Mesendoderm (in vitro differentiated cells): ENCODE measurements at regions not wholly inside any gene's neighbourhood (a gene's known extent, or its start where the extent isn't known, plus 50 kb on each side); places are given as distances from the start of the nearest gene placed in this dataset.

ENCODE experiments used
- DNase-seq: peaks from one replicate; pipeline ENCODE4 v3.0.0; 2013
- H2AK5ac ChIP-seq: 2 replicates; pipeline ENCODE4 v1.6.1; 2013; ENCODE audit warnings: low read length, inconsistent platforms
- H2BK120ac ChIP-seq: 2 replicates; pipeline ENCODE4 v1.6.1; 2013; ENCODE audit warnings: low read depth, mild to moderate bottlenecking, low read length, moderate library complexity, mixed read lengths
- H2BK15ac ChIP-seq: replicated peaks from 2 replicates; pipeline ENCODE4 v1.6.1; 2013; ENCODE audit warnings: low read depth, mild to moderate bottlenecking, moderate library complexity
- H2BK5ac ChIP-seq: 2 replicates; pipeline ENCODE4 v1.6.1; 2013; ENCODE audit warnings: low read length, inconsistent platforms
- H3K18ac ChIP-seq: 2 replicates; pipeline ENCODE4 v1.6.1; 2013; ENCODE audit warnings: mild to moderate bottlenecking, low read length, mixed read lengths
- H3K23ac ChIP-seq: one replicate; pipeline ENCODE4 v1.6.1; 2013; ENCODE audit warnings: low read length
- H3K27ac ChIP-seq: 2 replicates; pipeline ENCODE4 v1.5.1; 2013; ENCODE audit warnings: low read depth, mild to moderate bottlenecking, inconsistent platforms, low read length, moderate library complexity
- H3K27me3 ChIP-seq: 2 replicates; pipeline ENCODE4 v1.6.1; 2013; ENCODE audit warnings: low read length, control low read depth, mild to moderate bottlenecking, inconsistent platforms; ENCODE audit not compliant: insufficient read depth, poor library complexity
- H3K36me3 ChIP-seq: 2 replicates; pipeline ENCODE4 v1.6.1; 2013; ENCODE audit warnings: low read length, inconsistent platforms; ENCODE audit not compliant: control insufficient read depth, insufficient read depth
- H3K4ac ChIP-seq: one replicate; pipeline ENCODE4 v1.6.1; 2013; ENCODE audit warnings: low read depth, mild to moderate bottlenecking, low read length, moderate library complexity
- H3K4me1 ChIP-seq: 2 replicates; pipeline ENCODE4 v1.6.1; 2013; ENCODE audit warnings: low read depth, low read length, inconsistent platforms; ENCODE audit not compliant: control insufficient read depth
- H3K4me2 ChIP-seq: 2 replicates; pipeline ENCODE4 v1.6.1; 2013; ENCODE audit warnings: low read length
- H3K4me3 ChIP-seq: 2 replicates; pipeline ENCODE4 v1.5.1; 2013; ENCODE audit warnings: mild to moderate bottlenecking, low read length
- H3K56ac ChIP-seq: one replicate; pipeline ENCODE4 v1.6.1; 2013; ENCODE audit warnings: low read length
- H3K79me1 ChIP-seq: 2 replicates; pipeline ENCODE4 v1.6.1; 2013; ENCODE audit warnings: low read length, inconsistent platforms
- H3K79me2 ChIP-seq: 2 replicates; pipeline ENCODE4 v1.6.1; 2013; ENCODE audit warnings: mild to moderate bottlenecking, low read length; ENCODE audit not compliant: control insufficient read depth, insufficient read depth
- H3K9ac ChIP-seq: 2 replicates; pipeline ENCODE4 v1.6.1; 2013; ENCODE audit warnings: low read length, inconsistent platforms
- H4K5ac ChIP-seq: one replicate; pipeline ENCODE4 v1.6.1; 2013; ENCODE audit warnings: low read length
- H4K8ac ChIP-seq: one replicate; pipeline ENCODE4 v1.6.1; 2013; ENCODE audit warnings: low read depth, mild to moderate bottlenecking, control low read depth, low read length, moderate library complexity
- WGBS: extraction: QIAGEN DNeasy Blood & Tissue Kit; methylation state at CpG from one replicate; pipeline ENCODE4 v1.1.7; 2013; ENCODE audit warnings: low lambda C conversion rate, missing lambda C conversion rate; ENCODE audit not compliant: insufficient coverage; ENCODE audit errors: extremely low coverage; 5-methylcytosine and 5-hydroxymethylcytosine counted together

DNA sequence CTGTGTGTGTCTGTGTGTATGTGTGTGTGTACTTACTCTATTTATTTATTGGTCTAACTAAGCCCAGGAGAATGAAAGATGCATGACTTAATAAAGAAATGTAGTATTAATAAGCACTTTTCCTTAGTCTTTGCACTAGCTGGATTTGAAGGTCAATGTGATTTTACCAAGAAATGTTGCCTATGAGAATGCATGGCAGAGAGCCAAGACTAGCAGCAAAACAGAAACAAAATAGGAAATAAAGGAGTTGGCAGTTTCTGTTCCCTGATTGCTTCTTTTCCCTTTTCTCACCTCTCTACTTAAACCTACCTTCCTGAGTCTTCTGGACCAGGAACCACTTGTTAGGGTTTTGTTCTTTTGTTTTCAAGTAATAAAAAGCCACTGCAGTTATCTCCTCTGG, 286.1 kb downstream of the KCTD12 start:
- H3K27me3 ChIP-seq = no peaks in the 10 kb centered on the region
- no peak overlapping the region for H3K18ac ChIP-seq
- no peak overlapping the region for H3K9ac ChIP-seq
- H2BK15ac ChIP-seq = no peak overlapping the region
- no peaks in the 10 kb centered on the region for H3K36me3 ChIP-seq
- H3K4me3 ChIP-seq = no peak overlapping the region
- no peak overlapping the region for H4K8ac ChIP-seq
- H3K79me1 ChIP-seq = no peaks in the 10 kb centered on the region
- no peak overlapping the region for H3K4ac ChIP-seq
- H3K4me1 ChIP-seq = no peaks in the 10 kb centered on the region
- H2AK5ac ChIP-seq = no peak overlapping the region
- H3K4me2 ChIP-seq = no peak overlapping the region
- no peak overlapping the region for H3K56ac ChIP-seq
- no peak for DNase-seq
- H4K5ac ChIP-seq = no peak overlapping the region
- H3K27ac ChIP-seq = no peak overlapping the region
- no peak overlapping the region for H2BK5ac ChIP-seq
- H3K23ac ChIP-seq = no peak overlapping the region
- H3K79me2 ChIP-seq = no peaks in the 10 kb centered on the region
- no peak overlapping the region for H2BK120ac ChIP-seq

DNA sequence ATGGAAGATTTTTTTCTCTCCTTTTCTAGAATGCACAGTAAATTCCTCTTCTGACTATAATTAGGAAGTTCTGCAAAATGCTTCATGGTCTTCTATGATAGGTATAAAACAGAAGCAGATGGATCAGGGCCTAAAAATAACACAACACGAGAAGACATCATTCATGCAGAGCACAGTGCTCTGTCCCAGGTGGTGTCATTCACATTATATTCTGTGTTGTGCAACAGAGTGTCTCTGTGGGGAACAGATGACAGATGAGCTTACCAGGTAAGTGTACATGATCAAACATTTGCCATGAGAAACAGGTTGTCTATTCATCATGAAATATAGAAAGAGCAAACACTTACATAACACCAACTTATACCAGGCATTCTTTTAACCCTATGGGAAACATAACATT, 288.3 kb downstream of the KCTD12 start:
- H4K5ac ChIP-seq = no peak overlapping the region
- no peaks in the 10 kb centered on the region for H3K27me3 ChIP-seq
- no peak overlapping the region for H2BK5ac ChIP-seq
- H2AK5ac ChIP-seq = no peak overlapping the region
- H3K4me2 ChIP-seq = no peak overlapping the region
- H2BK15ac ChIP-seq = no peak overlapping the region
- H3K79me2 ChIP-seq = no peaks in the 10 kb centered on the region
- no peak overlapping the region for H3K23ac ChIP-seq
- no peak overlapping the region for H2BK120ac ChIP-seq
- no peak overlapping the region for H3K18ac ChIP-seq
- no peak for DNase-seq
- H3K4ac ChIP-seq = no peak overlapping the region
- H3K9ac ChIP-seq = no peak overlapping the region
- no peaks in the 10 kb centered on the region for H3K36me3 ChIP-seq
- H4K8ac ChIP-seq = no peak overlapping the region
- H3K27ac ChIP-seq = no peak overlapping the region
- no CpG with 5 or more reads among the region's 1 CpG for WGBS
- H3K79me1 ChIP-seq = no peaks in the 10 kb centered on the region
- no peaks in the 10 kb centered on the region for H3K4me1 ChIP-seq
- H3K56ac ChIP-seq = no peak overlapping the region
- no peak overlapping the region for H3K4me3 ChIP-seq

DNA sequence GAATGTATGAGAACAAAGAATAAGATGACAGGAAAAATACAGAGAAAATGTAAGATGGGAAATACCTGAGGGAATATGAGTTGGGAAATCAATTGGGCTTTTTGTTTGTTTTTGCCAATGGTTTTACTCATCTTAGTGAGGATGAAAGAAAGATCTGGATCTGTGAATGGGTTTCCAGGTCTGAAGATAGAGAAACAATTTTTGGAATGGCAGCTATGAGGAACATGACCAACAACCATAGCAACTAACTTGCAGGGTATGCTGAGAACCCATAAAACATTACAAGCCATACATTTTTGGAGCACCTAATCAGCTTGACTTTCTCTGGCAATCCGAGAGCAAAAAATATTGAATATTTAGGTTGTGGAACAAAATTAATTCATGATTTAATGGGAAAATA, 290.0 kb downstream of the KCTD12 start:
- no peak overlapping the region for H3K4ac ChIP-seq
- H3K4me3 ChIP-seq = no peak overlapping the region
- no peak overlapping the region for H2BK15ac ChIP-seq
- no peak overlapping the region for H3K27ac ChIP-seq
- H2BK120ac ChIP-seq = no peak overlapping the region
- H3K36me3 ChIP-seq = no peaks in the 10 kb centered on the region
- H2BK5ac ChIP-seq = no peak overlapping the region
- H4K5ac ChIP-seq = no peak overlapping the region
- H2AK5ac ChIP-seq = no peak overlapping the region
- no peak overlapping the region for H3K56ac ChIP-seq
- no peaks in the 10 kb centered on the region for H3K79me1 ChIP-seq
- no peak overlapping the region for H4K8ac ChIP-seq
- H3K4me2 ChIP-seq = no peak overlapping the region
- no peaks in the 10 kb centered on the region for H3K4me1 ChIP-seq
- no peak overlapping the region for H3K9ac ChIP-seq
- no CpG with 5 or more reads among the region's 1 CpG for WGBS
- no peaks in the 10 kb centered on the region for H3K27me3 ChIP-seq
- no peak for DNase-seq
- no peaks in the 10 kb centered on the region for H3K79me2 ChIP-seq
- H3K23ac ChIP-seq = no peak overlapping the region
- H3K18ac ChIP-seq = no peak overlapping the region

- no peaks in the 10 kb centered on the region for H3K4me1 ChIP-seq
- H3K56ac ChIP-seq = no peak overlapping the region
- H2AK5ac ChIP-seq = no peak overlapping the region
- H3K9ac ChIP-seq = no peak overlapping the region
- no peaks in the 10 kb centered on the region for H3K79me2 ChIP-seq
- no peak overlapping the region for H4K8ac ChIP-seq
- H2BK15ac ChIP-seq = no peak overlapping the region
- H2BK120ac ChIP-seq = no peak overlapping the region
- no peaks in the 10 kb centered on the region for H3K27me3 ChIP-seq
- no peak overlapping the region for H3K4ac ChIP-seq
- no peak overlapping the region for H3K18ac ChIP-seq
- H3K79me1 ChIP-seq = no peaks in the 10 kb centered on the region
- no peak overlapping the region for H3K4me3 ChIP-seq
- H4K5ac ChIP-seq = no peak overlapping the region
- no CpG with 5 or more reads among the region's 1 CpG for WGBS
- no peak overlapping the region for H3K4me2 ChIP-seq
- H3K27ac ChIP-seq = no peak overlapping the region
- H3K23ac ChIP-seq = no peak overlapping the region
- H2BK5ac ChIP-seq = no peak overlapping the region
- DNase-seq = no peak
- H3K36me3 ChIP-seq = no peaks in the 10 kb centered on the region
These were observed 291.8 kb downstream of the KCTD12 start for GRCh38 chr13:76594435-76594834.

DNA sequence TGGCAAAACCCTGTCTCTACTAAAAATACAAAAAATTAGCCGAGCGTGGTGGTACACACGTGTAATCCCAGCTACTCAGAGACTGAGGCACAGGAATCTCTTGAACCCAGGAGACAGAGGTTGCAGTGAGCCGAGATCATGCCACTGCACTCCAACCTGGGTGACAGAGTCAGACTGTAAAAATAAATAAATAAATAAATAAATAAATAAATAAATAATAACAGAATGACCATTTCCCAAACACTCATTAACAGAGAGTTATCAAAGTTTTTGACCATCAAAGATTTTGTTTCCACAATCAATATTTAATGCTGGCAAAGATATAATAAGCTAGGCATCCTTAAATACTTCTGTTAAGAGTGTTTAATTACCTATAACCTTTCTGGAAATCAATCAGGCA, 299.4 kb downstream of the KCTD12 start:
- no peak overlapping the region for H3K4ac ChIP-seq
- H3K18ac ChIP-seq = no peak overlapping the region
- no peak overlapping the region for H3K9ac ChIP-seq
- H2AK5ac ChIP-seq = no peak overlapping the region
- no peak overlapping the region for H3K27ac ChIP-seq
- H3K79me1 ChIP-seq = no peaks in the 10 kb centered on the region
- no peaks in the 10 kb centered on the region for H3K79me2 ChIP-seq
- H3K4me3 ChIP-seq = no peak overlapping the region
- H3K23ac ChIP-seq = no peak overlapping the region
- no peaks in the 10 kb centered on the region for H3K4me1 ChIP-seq
- no peak overlapping the region for H3K56ac ChIP-seq
- H4K5ac ChIP-seq = no peak overlapping the region
- no peak overlapping the region for H2BK5ac ChIP-seq
- WGBS = no CpG with 5 or more reads among the region's 4 CpGs
- no peak overlapping the region for H2BK120ac ChIP-seq
- H2BK15ac ChIP-seq = no peak overlapping the region
- no peaks in the 10 kb centered on the region for H3K36me3 ChIP-seq
- no peak for DNase-seq
- H3K4me2 ChIP-seq = no peak overlapping the region
- no peaks in the 10 kb centered on the region for H3K27me3 ChIP-seq
- no peak overlapping the region for H4K8ac ChIP-seq

- Histone ChIP-seq H3K18ac (no peak overlapping the region), H4K8ac (no peak overlapping the region), H2AK5ac (no peak overlapping the region), H3K4me2 (no peak overlapping the region), H3K4ac (no peak overlapping the region), H3K79me2 (no peaks in the 10 kb centered on the region), H3K23ac (no peak overlapping the region), H3K36me3 (no peaks in the 10 kb centered on the region), H2BK15ac (no peak overlapping the region), H3K9ac (no peak overlapping the region), H3K27ac (no peak overlapping the region), H3K4me1 (no peaks in the 10 kb centered on the region), H3K79me1 (no peaks in the 10 kb centered on the region), H3K27me3 (no peaks in the 10 kb centered on the region), H3K4me3 (no peak overlapping the region), H3K56ac (no peak overlapping the region), H4K5ac (no peak overlapping the region), H2BK120ac (no peak overlapping the region), H2BK5ac (no peak overlapping the region)
- no CpG with 5 or more reads among the region's 4 CpGs for WGBS
- DNase-seq = no peak
These were observed 306.5 kb downstream of the KCTD12 start for GRCh38 chr13:76579701-76580100.
